ENCODE measurements at regions not wholly inside any gene's neighbourhood (a gene's known extent, or its start where the extent isn't known, plus 50 kb on each side); places are given as distances from the start of the nearest gene placed in this dataset.

GRCh38 chr12:11573880-11574279 lies 75.6 kb upstream of the ETV6 start:
- Mint-ChIP-seq H3K4me1 (no peaks in the 10 kb centered on the region; the same call in 2 of the 3 replicates), H3K27me3 (ENCODE audit: insufficient read depth, low read depth, poor library complexity) (peaks cover 3% of the 10 kb centered on the region), H3K9me3 (peaks cover 8% of the 10 kb centered on the region; the same call in 2 of the 3 replicates), H3K4me3 (no peak overlapping the region), H3K36me3 (ENCODE audit: low read depth) (peaks cover 5% of the 10 kb centered on the region), H3K27ac (no peak overlapping the region)
- Histone ChIP-seq H3K27me3 (ENCODE audit: insufficient read depth) (no peaks in the 10 kb centered on the region), H2AFZ (no peak overlapping the region), H3K4me3 (no peak overlapping the region), H3K36me3 (ENCODE audit: insufficient read depth) (no peaks in the 10 kb centered on the region), H3K4me1 (ENCODE audit: insufficient read depth) (no peaks in the 10 kb centered on the region), H3K79me2 (replicated peaks; ENCODE audit: insufficient read depth) (no peaks in the 10 kb centered on the region), H3K9me2 (ENCODE audit: insufficient read depth) (no peaks in the 10 kb centered on the region), H4K20me1 (replicated peaks; ENCODE audit: insufficient read depth) (no peaks in the 10 kb centered on the region), H3F3A (replicated peaks; ENCODE audit: low read depth) (no peaks in the 10 kb centered on the region), H3K27ac (ENCODE audit: low read depth) (no peak overlapping the region), H3K4me2 (no peak overlapping the region)
- DNase-seq (ENCODE audit: low spot score) (no peak), ATAC-seq (no peak)
- TF ChIP-seq ZNF114 (CRISPR knock-in tag; IDR thresholded peaks at IDR 0.05), result no peak
- TF ChIP-seq NANOG (IDR thresholded peaks at IDR 0.05; ENCODE audit: borderline replicate concordance), result no peak
- TF ChIP-seq ZNF462 (CRISPR knock-in tag; IDR thresholded peaks at IDR 0.05), result no peak
- no peak for TF ChIP-seq ZNF331 (CRISPR knock-in tag; IDR thresholded peaks at IDR 0.05; ENCODE audit: low read depth)
- no peak for TF ChIP-seq EZH2phosphoT487 (IDR thresholded peaks at IDR 0.05; ENCODE audit: unreplicated experiment)
- no peak for TF ChIP-seq REST (IDR thresholded peaks at IDR 0.05; ENCODE audit: unreplicated experiment)
